ENCODE measurements at regions not wholly inside any gene's neighbourhood (a gene's known extent, or its start where the extent isn't known, plus 50 kb on each side); places are given as distances from the start of the nearest gene placed in this dataset.

DNA sequence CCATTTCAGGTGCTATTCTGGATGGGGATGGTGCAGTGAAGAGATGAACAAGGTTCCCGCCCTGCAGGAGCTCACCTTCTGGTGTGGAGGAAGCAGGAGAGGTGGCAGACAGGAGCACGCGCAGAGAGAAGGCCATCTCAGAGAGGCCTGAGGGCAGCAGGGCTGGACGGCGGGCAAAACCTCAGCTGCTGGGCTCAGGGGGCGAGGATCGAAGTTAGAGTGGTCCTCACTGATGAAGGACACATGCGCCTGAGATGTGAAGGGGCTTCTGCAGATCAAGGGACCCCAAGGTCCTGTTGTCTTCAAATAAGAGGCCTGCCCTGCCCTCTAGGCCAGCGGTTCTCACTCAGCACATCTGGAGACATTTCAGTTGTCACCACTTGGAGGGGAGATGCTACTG lies 198.4 kb upstream of the PMEPA1 start:
- no peak for TF ChIP-seq JUNB (IDR thresholded peaks at IDR 0.05; ENCODE audit: unreplicated experiment)
- TF ChIP-seq, protein P1, sequence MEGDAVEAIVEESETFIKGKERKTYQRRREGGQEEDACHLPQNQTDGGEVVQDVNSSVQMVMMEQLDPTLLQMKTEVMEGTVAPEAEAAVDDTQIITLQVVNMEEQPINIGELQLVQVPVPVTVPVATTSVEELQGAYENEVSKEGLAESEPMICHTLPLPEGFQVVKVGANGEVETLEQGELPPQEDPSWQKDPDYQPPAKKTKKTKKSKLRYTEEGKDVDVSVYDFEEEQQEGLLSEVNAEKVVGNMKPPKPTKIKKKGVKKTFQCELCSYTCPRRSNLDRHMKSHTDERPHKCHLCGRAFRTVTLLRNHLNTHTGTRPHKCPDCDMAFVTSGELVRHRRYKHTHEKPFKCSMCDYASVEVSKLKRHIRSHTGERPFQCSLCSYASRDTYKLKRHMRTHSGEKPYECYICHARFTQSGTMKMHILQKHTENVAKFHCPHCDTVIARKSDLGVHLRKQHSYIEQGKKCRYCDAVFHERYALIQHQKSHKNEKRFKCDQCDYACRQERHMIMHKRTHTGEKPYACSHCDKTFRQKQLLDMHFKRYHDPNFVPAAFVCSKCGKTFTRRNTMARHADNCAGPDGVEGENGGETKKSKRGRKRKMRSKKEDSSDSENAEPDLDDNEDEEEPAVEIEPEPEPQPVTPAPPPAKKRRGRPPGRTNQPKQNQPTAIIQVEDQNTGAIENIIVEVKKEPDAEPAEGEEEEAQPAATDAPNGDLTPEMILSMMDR (conservative IDR thresholded peaks at IDR 0.05; ENCODE audit: low read depth in 2 of 2): no peak
- no peak for TF ChIP-seq POLR2AphosphoS5 (IDR thresholded peaks at IDR 0.05; ENCODE audit: low read depth)
- TF ChIP-seq, protein P2, sequence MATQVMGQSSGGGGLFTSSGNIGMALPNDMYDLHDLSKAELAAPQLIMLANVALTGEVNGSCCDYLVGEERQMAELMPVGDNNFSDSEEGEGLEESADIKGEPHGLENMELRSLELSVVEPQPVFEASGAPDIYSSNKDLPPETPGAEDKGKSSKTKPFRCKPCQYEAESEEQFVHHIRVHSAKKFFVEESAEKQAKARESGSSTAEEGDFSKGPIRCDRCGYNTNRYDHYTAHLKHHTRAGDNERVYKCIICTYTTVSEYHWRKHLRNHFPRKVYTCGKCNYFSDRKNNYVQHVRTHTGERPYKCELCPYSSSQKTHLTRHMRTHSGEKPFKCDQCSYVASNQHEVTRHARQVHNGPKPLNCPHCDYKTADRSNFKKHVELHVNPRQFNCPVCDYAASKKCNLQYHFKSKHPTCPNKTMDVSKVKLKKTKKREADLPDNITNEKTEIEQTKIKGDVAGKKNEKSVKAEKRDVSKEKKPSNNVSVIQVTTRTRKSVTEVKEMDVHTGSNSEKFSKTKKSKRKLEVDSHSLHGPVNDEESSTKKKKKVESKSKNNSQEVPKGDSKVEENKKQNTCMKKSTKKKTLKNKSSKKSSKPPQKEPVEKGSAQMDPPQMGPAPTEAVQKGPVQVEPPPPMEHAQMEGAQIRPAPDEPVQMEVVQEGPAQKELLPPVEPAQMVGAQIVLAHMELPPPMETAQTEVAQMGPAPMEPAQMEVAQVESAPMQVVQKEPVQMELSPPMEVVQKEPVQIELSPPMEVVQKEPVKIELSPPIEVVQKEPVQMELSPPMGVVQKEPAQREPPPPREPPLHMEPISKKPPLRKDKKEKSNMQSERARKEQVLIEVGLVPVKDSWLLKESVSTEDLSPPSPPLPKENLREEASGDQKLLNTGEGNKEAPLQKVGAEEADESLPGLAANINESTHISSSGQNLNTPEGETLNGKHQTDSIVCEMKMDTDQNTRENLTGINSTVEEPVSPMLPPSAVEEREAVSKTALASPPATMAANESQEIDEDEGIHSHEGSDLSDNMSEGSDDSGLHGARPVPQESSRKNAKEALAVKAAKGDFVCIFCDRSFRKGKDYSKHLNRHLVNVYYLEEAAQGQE (IDR thresholded peaks at IDR 0.05; ENCODE audit: unreplicated experiment): no peak
- no peak for TF ChIP-seq EZH2 (IDR thresholded peaks at IDR 0.05; ENCODE audit: low read depth, unreplicated experiment)
- TF ChIP-seq, protein P3, sequence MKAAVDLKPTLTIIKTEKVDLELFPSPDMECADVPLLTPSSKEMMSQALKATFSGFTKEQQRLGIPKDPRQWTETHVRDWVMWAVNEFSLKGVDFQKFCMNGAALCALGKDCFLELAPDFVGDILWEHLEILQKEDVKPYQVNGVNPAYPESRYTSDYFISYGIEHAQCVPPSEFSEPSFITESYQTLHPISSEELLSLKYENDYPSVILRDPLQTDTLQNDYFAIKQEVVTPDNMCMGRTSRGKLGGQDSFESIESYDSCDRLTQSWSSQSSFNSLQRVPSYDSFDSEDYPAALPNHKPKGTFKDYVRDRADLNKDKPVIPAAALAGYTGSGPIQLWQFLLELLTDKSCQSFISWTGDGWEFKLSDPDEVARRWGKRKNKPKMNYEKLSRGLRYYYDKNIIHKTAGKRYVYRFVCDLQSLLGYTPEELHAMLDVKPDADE (IDR thresholded peaks at IDR 0.05): no peak
- no peak for TF ChIP-seq EZH2phosphoT487 (IDR thresholded peaks at IDR 0.05; ENCODE audit: unreplicated experiment)
- TF ChIP-seq CREB1 (CRISPR knock-in tag; IDR thresholded peaks at IDR 0.05; ENCODE audit: low read depth): no peak
- TF ChIP-seq ZNF331 (CRISPR knock-in tag; IDR thresholded peaks at IDR 0.05; ENCODE audit: low read depth): no peak
